ENCODE measurements at regions not wholly inside any gene's neighbourhood (a gene's known extent, or its start where the extent isn't known, plus 50 kb on each side); places are given as distances from the start of the nearest gene placed in this dataset.

GRCh38 chr13:34357435-34358232 is 539.7 kb downstream of the RFC3 start:
- TF ChIP-seq POLR2A (IDR thresholded peaks at IDR 0.05) (no peak), CTCF (IDR thresholded peaks at IDR 0.05) (no peak)

Data from esophagus squamous epithelium (tissue), 4 donors.